HG03066 (cell line): ENCODE measurements at regions not wholly inside any gene's neighbourhood (a gene's known extent, or its start where the extent isn't known, plus 50 kb on each side); places are given as distances from the start of the nearest gene placed in this dataset.

Experiments used
- ATAC-seq: cut with Tn5 transposase; IDR thresholded peaks from one replicate; pipeline ENCODE4 v1.9.1; 2021; ENCODE audit warnings: low read depth; ENCODE audit not compliant: unreplicated experiment

DNA sequence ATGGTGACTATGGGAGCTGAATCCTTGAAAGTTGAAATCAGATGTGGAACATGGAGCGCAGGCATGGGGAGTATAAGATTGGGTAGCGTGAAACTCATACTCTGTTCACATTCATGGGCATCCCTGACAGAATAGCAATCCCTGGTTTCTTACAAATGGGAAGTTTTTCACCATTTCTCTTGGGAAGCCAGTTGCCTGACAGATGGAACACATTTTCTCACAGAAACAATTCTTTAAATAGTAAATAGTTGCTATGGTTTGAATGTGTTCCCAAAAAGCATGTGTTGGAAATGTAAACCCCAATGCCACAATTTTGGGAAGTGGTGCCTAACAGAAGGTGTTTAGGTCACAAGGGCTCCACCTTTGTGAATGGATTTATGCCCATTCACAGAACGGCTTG is 262.8 kb upstream of the HS3ST5 start:
- ATAC-seq: no peak

- ATAC-seq: no peak
Measured at GRCh38 chr6:114600381-114600780, 257.6 kb upstream of the HS3ST5 start.

GRCh38 chr6:114595591-114595990 is 252.8 kb upstream of the HS3ST5 start:
- no peak for ATAC-seq

GRCh38 chr6:114595186-114595585 is 252.4 kb upstream of the HS3ST5 start:
- no peak for ATAC-seq

- ATAC-seq: no peak
Measured at GRCh38 chr6:114592506-114592905, 249.7 kb upstream of the HS3ST5 start.

- no peak for ATAC-seq
Measured at GRCh38 chr6:114588726-114589125, 245.9 kb upstream of the HS3ST5 start.

DNA sequence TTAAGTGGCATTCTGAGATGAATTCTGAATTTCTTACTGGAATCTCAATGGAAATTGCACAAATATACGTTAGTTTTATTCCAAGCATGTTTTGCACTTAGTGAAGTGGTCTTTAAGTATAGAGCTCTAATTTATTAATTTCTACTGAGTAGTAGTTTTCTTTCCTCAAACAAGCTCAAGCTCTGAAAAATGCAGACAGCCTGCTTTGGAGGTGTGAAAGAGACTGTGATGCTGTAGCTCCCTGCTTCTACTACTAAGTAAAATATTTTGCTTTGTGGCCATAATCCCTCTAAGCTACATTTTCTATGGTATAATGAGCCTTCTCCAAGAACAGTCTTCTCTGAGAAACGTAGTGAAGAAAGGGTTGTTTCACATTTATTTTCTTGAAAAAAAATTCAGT is 243.5 kb upstream of the HS3ST5 start:
- no peak for ATAC-seq

DNA sequence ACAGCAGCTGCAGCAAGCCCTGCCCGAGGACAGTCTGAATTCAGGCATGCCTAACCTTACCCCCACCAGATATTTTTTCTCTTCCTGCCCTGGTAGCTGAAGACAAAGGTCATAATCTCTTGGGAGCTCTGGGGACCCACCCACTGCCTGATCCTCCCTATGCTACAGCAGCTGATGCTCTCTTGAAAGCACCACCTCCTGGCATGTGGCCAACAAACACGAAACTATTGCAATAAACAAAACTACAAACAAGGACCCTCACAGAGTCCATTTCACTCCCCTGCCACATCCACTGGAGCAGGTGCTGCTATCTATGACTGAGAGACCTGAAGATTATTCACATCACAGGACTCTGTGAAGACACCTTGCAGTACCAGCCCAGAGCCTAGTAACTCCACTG is 238.5 kb upstream of the HS3ST5 start:
- ATAC-seq: no peak

GRCh38 chr6:114580882-114581281 is 238.1 kb upstream of the HS3ST5 start:
- no peak for ATAC-seq

DNA sequence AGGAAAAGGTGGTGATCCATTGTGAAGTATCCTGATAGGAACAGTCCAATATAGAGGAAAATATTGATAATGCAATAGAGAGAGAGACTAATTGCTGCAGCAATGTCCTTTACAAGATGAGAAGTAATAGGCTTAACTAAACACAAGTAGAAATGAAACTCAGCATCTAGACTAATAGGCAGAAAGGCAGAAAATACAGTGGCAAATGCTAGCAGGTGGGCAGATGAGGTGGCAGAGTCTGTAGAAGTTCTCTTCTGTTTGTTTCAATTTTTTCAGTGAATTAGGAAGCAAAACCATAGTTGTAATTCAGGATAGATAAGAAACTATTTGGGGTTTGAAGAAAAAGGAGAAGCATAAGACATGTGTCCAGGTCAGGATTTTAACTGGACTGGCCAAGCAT is 236.7 kb upstream of the HS3ST5 start:
- no peak for ATAC-seq

GRCh38 chr6:114577109-114577508 is 234.3 kb upstream of the HS3ST5 start:
- no peak for ATAC-seq

DNA sequence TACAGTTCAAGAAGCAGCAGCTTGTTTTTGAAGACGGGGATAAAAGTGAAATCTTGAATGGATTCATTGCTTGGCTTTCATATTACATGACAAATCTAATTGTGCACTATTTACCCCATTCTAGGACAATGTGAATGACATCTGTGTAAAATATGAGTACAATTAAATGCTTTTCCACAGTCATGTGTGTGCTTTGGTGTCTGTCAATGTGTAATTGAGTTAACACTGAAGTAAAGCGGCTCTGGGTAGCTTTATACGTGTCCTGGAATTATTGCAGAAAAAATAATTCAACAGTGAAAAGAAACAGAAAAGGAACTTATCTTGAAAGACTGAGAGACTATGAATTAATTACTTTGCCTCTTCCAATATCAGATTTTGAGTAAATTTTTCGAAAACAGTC is 233.5 kb upstream of the HS3ST5 start:
- no peak for ATAC-seq

DNA sequence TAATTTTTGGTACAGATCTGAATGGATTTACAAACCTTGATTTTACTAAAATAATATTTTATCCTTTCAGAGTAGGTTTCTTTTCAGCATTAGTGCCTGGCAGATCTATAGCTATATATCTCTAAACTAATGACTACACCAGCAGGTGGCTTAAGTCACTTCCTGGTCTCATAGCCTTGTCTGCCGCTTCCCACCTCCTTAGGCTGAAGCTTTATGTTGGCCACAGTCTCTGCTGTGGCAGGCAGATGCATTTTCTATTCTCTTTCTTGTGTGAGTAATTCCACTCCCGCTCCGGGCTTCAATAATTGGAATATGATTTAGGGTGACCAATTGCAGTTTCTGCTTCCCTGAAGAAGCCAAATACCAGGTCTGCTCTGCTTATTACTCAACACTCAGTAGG is 226.8 kb upstream of the HS3ST5 start:
- no peak for ATAC-seq

GRCh38 chr6:114564302-114564933 is 221.6 kb upstream of the HS3ST5 start:
- no peak for ATAC-seq

DNA sequence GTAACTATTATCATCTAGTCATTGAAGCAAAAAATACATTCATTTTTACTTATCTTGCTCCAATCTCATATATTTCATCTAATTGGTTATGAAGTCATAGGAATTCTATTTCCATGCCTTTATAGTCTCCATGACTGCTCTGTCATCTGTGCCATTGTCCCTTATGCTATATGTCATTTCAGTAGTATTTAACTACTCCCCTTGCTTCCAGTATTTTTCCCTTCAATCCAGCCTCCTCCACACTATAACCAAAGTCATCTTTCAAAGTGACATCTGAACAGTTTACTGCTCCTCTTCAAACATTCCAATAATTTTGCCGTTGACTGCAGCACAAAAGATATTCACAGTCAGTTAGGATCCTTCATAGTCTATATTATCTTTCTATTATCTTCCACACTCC is 216.6 kb upstream of the HS3ST5 start:
- ATAC-seq: no peak

- no peak for ATAC-seq
Measured at GRCh38 chr6:114558153-114558552, 215.3 kb upstream of the HS3ST5 start.

DNA sequence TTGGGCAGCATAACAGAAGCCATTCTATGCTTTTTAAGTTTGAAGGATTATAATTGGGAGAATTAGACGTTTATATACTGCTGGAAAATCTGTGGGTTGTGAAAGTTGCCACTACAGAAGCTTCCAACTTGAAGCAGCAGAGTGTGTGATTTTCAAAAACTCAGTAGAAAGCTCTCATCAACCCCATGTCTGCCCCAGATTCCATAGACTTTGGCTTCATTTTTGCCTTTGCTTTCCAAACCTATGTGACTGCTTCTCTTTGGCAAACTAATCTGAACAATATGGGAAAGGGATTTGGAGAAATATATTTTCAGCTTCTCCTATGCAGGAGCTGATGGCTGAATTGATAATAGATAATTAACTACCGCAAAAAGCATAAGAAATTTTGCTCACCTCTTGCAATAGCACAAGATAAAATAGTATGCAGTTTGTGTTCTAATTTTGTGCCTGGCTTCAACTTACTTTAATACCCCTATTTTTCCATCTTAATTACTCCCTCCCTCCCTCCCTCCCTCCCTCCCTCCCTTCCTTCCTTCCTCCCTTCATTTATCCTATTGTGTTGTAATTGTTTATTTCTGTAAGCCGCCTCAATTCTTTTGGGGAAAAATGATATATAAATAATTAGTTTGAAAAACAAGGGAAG is 214.1 kb upstream of the HS3ST5 start:
- ATAC-seq: no peak

DNA sequence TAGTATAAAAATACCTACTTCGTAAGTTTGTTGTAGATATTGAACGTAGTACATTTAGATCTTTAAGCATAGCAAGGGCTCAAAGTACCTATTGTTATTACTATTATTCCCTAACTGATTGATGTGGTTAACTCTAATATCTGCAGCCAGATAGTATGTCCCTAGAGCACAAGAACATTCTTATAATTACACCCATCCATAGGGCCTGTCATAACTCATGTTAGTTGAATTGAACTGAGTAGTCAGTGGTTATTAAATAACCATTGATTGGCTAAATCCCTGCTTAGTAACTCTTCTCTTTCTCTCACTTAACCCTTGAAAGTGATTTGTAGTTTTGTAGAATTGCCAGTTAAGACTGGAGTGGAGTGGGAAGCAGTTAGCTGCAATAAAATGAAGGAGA is 207.5 kb upstream of the HS3ST5 start:
- ATAC-seq: no peak

- ATAC-seq: no peak
Measured at GRCh38 chr6:114543696-114544095, 200.9 kb upstream of the HS3ST5 start.

DNA sequence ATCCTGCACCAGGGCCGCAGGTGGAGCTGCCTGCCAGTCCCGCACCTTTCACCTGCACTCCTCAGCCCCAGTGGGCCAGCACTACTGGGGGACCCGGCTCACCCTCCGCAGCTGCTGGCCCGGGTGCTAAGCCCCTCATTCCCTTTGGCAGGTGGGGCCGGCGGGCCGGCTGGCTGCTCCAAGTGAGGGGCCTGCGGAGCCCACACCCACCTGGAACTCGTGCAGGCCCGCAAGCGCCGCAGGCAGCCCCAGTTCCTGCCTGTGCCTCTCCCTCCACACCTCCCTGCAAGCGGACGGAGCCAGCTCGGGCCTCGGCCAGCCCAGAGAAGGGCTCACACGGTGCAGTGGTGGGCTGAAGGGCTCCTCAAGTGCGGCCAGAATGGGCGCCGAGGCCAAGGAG is 199.0 kb upstream of the HS3ST5 start:
- ATAC-seq: no peak

DNA sequence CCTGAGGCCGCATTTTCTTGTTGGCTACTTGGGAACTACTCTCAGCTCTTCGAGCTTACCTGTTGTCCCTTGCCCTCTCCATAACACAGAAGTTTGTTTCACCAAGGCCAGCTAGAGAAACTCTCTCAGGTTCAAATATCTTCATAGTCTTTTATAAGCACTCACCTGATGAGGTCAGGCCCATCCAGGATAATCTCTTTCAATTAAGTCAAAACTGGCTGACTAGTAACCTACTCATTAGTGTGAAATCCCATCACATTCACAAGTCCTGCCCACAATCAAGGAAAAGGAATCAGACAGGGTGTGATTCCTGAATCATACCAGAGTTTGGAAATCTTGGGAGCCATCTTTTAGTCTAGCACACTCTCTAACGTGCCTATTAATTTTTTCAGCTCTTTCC is 195.2 kb upstream of the HS3ST5 start:
- no peak for ATAC-seq

- ATAC-seq: no peak
Measured at GRCh38 chr6:114534813-114535212, 192.0 kb upstream of the HS3ST5 start.

DNA sequence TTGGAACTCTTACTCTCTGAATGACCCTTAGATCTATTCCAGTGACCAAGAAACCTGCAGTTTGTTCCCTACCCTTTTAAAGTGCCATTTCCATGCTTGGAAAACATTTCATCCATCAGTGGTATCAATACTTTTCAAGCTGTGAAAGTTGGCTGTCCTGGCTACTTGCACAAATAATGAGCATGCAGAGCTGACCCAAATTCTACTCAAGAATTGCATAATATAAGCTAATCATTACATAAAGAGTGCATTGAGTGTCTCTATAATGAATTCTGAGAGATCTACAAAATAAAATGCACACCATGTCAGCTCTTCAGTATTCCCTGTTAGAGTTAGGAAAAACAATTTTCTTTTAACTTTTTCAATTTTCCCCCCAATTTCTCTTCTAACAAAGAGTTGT is 181.3 kb upstream of the HS3ST5 start:
- no peak for ATAC-seq
